GM18511 (cell line): ENCODE measurements at regions not wholly inside any gene's neighbourhood (a gene's known extent, or its start where the extent isn't known, plus 50 kb on each side); places are given as distances from the start of the nearest gene placed in this dataset.
A peak's percentile ranks its signal among the peaks of the same experiment; 100 is the strongest.

Experiments
- ATAC-seq: cut with Tn5 transposase; IDR thresholded peaks from one replicate; pipeline ENCODE4 v1.9.1; 2021; ENCODE audit warnings: mild to moderate bottlenecking, moderate library complexity; ENCODE audit not compliant: unreplicated experiment

GRCh38 chr3:178475062-178475461 is 61.2 kb upstream of the KCNMB2 start:
- ATAC-seq, result no peak

GRCh38 chr3:178476886-178477285 is 59.4 kb upstream of the KCNMB2 start:
- ATAC-seq, result no peak

DNA sequence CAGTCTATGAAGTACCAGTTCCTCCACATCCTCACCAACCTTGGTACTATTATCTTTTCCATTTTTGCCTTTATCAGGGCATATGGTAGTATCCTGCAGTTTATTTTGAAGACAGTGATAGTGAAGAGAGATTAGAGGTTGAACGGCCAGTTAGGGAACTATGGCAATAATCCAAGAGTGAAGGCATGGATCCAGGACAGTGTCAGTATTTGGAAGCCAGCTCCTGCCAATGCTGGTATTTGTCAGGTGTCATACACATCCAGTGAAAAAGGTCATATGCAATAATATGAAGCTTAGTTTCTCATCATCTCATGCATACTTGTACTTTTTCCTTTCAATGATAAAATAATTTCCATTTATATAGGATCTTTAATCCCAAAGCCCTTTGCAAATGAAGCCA is 56.8 kb upstream of the KCNMB2 start:
- no peak for ATAC-seq

- ATAC-seq, result no peak
Measured at GRCh38 chr3:178479860-178480259, 56.4 kb upstream of the KCNMB2 start.

DNA sequence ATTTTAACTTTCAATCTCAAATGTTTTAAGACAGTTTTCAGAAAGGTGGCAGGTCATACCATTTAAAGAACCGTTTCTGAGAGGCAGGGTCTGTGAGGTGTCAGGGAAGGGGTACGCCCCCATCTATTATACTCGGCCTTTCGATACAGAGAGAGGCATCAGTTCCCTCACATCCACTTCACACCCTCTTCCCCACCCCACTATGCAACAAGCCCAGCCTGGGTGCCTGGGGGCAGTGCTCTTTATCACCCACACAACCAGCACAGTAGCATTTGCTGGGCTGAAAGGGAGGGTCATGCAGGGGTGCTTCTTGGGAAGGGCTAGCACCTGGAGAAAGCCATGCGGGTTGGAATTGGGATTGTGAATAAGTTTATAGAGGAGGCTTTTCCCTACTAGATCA is 56.0 kb upstream of the KCNMB2 start:
- ATAC-seq, result peak; percentile 37

- peak; percentile 99 for ATAC-seq
Measured at GRCh38 chr3:178480795-178481194, 55.4 kb upstream of the KCNMB2 start.

GRCh38 chr3:178482981-178483380 is 53.3 kb upstream of the KCNMB2 start:
- no peak for ATAC-seq

DNA sequence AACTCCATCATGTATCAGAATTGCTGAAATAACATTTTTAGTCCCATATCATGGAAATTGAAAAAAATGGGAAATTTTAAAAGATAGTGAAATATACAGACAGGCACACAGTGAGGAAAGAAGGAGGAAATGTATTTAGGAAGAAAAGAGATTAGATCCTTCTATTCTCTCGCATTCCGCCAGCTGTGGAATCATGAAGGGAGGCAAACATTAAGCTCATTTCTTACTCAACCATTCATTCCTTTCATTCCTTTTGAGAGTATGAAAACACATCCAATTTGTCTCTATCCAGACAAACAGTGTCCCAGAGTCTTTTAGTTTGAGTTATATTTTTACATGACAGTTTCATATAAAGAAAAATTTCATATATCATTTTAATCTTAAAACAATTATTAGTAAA is 52.5 kb upstream of the KCNMB2 start:
- no peak for ATAC-seq

- no peak for ATAC-seq
Measured at GRCh38 chr3:178485756-178486155, 50.5 kb upstream of the KCNMB2 start.
